Ovary (tissue), 3 donors: ENCODE measurements at regions not wholly inside any gene's neighbourhood (a gene's known extent, or its start where the extent isn't known, plus 50 kb on each side); places are given as distances from the start of the nearest gene placed in this dataset.

ENCODE experiments used
- CTCF ChIP-seq, 3 donors: fragments of 450-650 bp in 2 of 3; fragments of 200-600 bp in 1 of 3; IDR thresholded peaks; one replicate each; pipeline versions ENCODE4 v1.5.1 to v1.8.0; 2016 to 2022; ENCODE audit warnings: antibody characterized with exemption in 3 of 3, mild to moderate bottlenecking in 1 of 3
- EP300 ChIP-seq: sonication (generic); formaldehyde crosslinking; IDR thresholded peaks from one replicate; pipeline ENCODE4 v1.6.1; 2017; ENCODE audit warnings: antibody characterized with exemption
- POLR2A ChIP-seq: fragments of 450-650 bp; IDR thresholded peaks from one replicate; pipeline ENCODE4 v1.6.1; 2017; ENCODE audit warnings: antibody characterized with exemption, mild to moderate bottlenecking, moderate library complexity
- donor health status: DM: no; HTN: no; CAD: no.

- TF ChIP-seq CTCF (IDR thresholded peaks at IDR 0.05) (no peak), POLR2A (no peak), EP300 (no peak)
Measured at GRCh38 chr7:27423290-27423689, 180.7 kb downstream of the EVX1 start.
